GM21723 (cell line): ENCODE measurements at regions not wholly inside any gene's neighbourhood (a gene's known extent, or its start where the extent isn't known, plus 50 kb on each side); places are given as distances from the start of the nearest gene placed in this dataset.

Experiments used
- ATAC-seq: cut with Tn5 transposase; IDR thresholded peaks from one replicate; pipeline ENCODE4 v1.9.1; 2021; ENCODE audit warnings: mild to moderate bottlenecking, moderate library complexity; ENCODE audit not compliant: unreplicated experiment

- no peak for ATAC-seq
These were observed 391.1 kb downstream of the TMEM161B start for GRCh38 chr5:87877495-87877894.

DNA sequence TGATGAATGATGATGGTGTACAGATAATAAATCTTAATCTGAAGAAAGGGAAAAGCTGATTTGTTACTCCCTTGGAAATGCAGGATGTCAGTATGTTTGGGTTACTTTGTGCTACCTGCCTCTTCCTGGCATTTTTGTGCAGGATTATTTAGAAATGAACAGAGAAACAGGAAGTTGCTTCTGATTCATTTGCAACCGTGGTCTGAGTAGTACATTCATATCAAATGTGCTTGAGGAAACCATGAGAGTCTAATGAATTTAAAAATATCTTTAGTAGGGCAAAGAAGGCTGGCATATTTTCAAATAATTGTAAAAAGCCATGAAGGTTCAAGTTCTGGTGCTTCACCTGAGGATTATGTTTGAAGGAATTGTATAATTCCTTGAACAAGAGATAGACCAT, 391.6 kb downstream of the TMEM161B start:
- ATAC-seq = peak; percentile 55

GRCh38 chr5:87876616-87877015, 392.0 kb downstream of the TMEM161B start:
- ATAC-seq = peak; percentile 54

DNA sequence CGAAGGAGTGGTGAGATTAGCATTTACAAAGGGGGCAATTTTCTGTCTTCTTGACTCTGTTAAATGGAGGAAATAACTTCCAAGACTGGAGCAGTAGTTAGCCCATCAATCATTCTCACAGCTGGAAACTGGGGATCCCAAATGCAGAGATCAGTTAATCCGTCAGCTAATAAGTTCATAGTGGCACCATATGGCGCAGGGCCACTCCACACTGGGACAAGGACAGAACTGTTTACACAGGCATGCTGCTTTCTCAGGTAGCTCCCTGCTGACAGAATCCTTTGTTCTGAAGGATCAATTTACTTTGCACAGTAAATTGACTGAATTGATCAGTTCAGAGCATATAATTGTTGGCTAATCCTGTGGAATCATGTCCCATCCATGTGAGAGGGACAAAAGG, 395.7 kb downstream of the TMEM161B start:
- ATAC-seq = no peak

- no peak for ATAC-seq
These were observed 399.9 kb downstream of the TMEM161B start for GRCh38 chr5:87868792-87869191.

GRCh38 chr5:87867281-87867680, 401.4 kb downstream of the TMEM161B start:
- ATAC-seq = no peak

- ATAC-seq = no peak
These were observed 415.1 kb downstream of the TMEM161B start for GRCh38 chr5:87853541-87853940.

GRCh38 chr5:87851603-87852002, 417.0 kb downstream of the TMEM161B start:
- ATAC-seq = no peak

GRCh38 chr5:87850843-87851242, 417.8 kb downstream of the TMEM161B start:
- ATAC-seq = no peak

- no peak for ATAC-seq
These were observed 422.9 kb downstream of the TMEM161B start for GRCh38 chr5:87845734-87846133.

DNA sequence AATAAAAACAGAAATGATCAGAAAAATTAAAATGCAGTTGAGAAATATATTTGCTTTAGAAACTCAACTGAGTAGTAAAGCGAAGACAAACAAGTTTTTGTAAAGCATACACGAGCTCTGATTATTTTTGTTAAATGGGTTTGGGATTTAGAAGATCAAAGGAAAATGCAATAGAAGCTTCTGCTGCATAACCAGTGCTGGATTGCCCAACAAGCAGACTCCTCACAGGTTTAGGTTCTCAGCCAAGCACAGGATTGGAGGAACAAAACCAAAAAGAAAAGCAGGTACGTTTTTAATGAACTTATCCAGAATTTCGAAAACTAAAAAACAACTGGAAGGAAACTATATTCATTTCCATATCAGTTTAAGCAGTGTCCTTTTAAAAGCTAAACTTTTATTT, 423.8 kb downstream of the TMEM161B start:
- no peak for ATAC-seq

GRCh38 chr5:87844449-87844848, 424.2 kb downstream of the TMEM161B start:
- no peak for ATAC-seq

DNA sequence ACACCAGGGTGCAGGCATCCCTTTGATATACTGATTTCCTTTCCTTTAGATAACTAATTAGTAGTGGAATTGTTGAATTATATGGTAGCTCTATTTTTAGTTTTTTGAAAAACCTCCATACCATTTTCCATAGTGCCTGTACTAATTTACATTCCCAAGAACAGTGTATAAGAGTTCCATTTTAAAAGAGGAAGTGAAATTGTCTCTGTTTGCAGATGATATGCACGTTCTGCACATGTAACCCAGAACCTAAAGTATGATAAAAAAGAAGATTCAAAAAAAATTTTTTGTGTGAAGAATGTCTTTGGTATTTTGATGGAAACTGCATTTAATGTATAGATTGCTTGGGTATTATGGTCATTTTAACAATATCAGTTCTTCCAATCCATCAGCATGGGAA, 424.0 kb upstream of the CCNH start:
- ATAC-seq = no peak

DNA sequence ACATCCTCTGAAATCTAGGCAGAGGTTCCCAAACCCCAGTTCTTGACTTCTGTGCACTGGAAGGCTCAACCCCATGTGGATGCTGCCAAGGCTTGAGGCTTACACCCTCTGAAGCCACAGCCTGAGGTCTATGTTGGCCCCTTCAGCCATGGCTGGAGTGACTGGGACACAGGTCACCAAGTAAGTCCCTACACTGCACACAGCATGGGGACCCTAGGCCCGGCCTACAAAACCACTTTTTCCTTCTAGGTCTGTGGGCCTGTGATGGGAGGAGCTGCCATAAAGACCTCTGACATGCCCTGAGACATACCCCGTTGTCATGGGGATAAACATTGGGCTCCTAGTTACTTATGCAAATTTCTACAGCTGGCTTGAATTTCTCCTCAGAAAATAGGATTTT, 418.8 kb upstream of the CCNH start:
- ATAC-seq = no peak

- ATAC-seq = no peak
These were observed 416.5 kb upstream of the CCNH start for GRCh38 chr5:87829217-87829551.

DNA sequence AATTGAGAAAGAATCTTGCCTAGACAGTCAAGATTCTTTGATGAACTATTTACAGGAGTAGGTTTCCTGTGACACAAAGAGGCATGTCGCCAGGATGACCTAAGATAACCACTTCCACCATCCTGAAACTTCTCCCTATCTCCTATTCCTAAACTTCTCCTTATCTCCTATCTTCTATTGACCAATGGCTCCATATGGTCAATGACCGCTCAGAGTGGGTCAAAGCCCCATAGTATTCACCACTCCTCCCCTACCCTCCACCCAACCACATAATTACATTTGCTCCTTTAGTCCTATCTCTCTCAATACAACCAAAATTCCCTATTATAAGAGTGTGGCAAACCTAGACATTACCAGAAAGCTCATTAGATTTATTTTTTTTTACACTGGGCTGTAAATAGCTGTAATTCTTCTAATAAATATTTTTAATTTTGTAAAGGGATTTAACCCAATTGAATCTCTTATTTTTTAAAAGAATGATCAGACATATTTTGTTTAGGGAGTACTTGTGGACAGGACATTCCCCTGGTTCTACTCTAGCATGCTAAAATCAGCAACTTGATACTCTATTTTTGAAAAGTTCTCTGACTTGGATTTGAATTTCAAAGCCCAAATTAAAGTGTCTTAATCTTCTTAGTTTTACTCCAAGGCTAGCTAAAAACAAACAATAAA, 416.0 kb upstream of the CCNH start:
- no peak for ATAC-seq

GRCh38 chr5:87827539-87827938, 414.8 kb upstream of the CCNH start:
- ATAC-seq = no peak

DNA sequence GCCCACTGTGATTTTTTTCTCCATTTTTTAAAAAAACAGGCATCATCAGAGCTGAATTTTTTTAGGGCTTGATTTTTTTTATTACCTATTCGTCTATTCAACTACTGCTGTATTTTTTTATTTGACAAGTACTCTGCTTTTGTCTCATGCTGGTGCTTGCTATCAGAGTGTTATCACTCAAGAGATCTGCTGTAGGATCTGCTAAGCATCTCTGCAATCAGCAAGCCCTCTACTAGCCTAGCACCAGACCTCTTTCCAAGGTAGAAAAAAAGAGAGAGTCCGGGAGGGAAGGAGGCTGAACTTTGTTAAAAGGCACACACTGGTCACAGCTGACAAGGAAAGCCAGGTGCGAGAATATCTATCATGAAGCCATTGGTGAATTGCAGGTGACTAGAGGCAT, 413.8 kb upstream of the CCNH start:
- no peak for ATAC-seq

DNA sequence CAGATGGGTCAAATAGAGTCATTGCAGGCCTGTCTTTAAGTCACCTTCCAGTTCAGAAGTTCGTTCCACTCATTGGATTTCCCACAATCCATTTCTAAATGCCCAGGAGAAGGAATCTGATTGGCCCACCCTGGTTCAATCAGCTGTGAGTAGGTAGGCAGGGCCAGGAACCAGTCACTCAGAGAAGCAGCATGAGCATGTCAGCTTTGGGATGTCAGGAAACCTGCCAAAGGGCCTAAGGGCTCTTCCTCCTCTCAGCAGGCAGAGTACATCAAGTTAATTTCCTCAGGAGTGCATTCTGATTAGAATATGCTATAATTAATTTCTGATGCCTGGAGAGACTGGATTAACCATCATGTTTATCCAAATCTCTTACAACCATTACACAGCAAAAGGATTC, 412.9 kb upstream of the CCNH start:
- ATAC-seq = no peak

- ATAC-seq = no peak
These were observed 395.1 kb upstream of the CCNH start for GRCh38 chr5:87807783-87808182.

DNA sequence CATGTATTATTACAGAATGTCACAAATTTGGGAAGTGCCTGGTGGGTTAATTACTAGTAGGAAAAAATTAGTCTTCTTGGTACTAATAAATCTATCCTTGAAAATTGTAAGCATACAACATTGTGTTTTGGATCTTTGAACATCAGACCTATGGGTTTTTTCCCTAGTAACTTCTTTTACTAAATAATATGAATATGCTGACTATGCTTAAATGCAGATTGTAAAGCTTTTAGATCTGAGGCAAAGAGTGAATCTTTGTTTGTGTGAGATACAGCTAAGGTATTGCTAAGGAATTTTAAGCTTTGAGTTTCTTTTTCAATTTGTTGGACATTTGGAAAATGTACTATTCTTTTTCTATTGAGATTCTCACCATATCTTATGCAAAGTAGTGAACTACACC, 390.6 kb upstream of the CCNH start:
- ATAC-seq = no peak

DNA sequence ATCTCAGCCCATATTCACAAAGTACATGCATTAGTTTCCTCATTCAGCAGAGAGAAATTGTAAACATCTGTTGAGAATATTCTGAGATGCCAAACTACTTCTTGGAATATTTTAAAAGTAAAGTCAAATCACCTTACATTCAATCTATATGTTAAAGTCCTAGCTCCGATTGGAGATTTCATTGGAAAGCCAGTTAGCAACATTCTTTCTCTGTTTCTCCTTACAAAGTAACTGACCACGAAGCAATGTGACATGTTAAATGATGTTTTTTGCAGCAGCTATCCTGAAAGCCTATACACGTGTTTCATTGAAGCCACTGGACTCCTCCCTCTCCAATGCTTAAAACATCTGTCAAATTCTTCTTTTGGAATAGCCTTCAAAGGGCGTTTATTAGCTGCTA, 379.1 kb upstream of the CCNH start:
- no peak for ATAC-seq

DNA sequence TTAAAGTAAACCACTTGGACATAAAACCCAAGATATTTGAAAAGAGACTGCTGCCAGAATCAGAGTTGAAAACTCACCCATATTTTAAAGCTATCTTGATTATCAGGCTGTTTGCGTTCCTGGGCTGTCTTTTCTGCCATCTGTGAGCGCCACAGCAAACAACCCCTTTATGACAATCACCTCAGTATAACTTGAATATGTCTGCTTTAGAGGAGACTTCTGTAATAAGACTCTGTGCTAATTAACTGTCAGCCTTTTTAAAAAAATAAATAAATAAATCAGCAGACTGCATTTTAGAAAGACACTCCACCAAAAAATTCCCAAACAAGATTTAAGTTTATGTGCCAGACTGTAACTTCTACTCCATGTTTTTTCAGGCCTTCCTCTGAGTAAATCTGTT, 375.7 kb upstream of the CCNH start:
- no peak for ATAC-seq
